Mesenchymal stem cell (in vitro differentiated cells and primary cell): ENCODE measurements at regions not wholly inside any gene's neighbourhood (a gene's known extent, or its start where the extent isn't known, plus 50 kb on each side); places are given as distances from the start of the nearest gene placed in this dataset.

Source experiments
- DNase-seq: peaks from one replicate; pipeline ENCODE4 v3.0.0-alpha.2; 2013
- H2AFZ ChIP-seq: one replicate; pipeline ENCODE4 v1.6.1; 2013; ENCODE audit warnings: low read depth, mild to moderate bottlenecking, control low read depth, inconsistent platforms, low read length, moderate library complexity
- H2AK5ac ChIP-seq: 2 replicates; pipeline ENCODE4 v1.6.1; 2013; ENCODE audit warnings: low read length, moderate library complexity, mild to moderate bottlenecking, inconsistent platforms; ENCODE audit not compliant: severe bottlenecking
- H2BK120ac ChIP-seq: one replicate; pipeline ENCODE4 v1.6.1; 2013; ENCODE audit warnings: low read depth, mild to moderate bottlenecking, inconsistent platforms, low read length, moderate library complexity
- H2BK12ac ChIP-seq, 2 experiments: one replicate each; pipeline ENCODE4 v1.6.1; 2013; ENCODE audit warnings: inconsistent platforms in 2 of 2, low read length in 2 of 2, mild to moderate bottlenecking in 2 of 2, moderate library complexity in 2 of 2, control low read depth in 1 of 2
- H2BK15ac ChIP-seq: one replicate; pipeline ENCODE4 v1.6.1; 2013; ENCODE audit warnings: mild to moderate bottlenecking, low read depth, inconsistent platforms; ENCODE audit not compliant: poor library complexity, severe bottlenecking
- H2BK5ac ChIP-seq: 2 replicates; pipeline ENCODE4 v1.6.1; 2013; ENCODE audit warnings: low read depth, mild to moderate bottlenecking, low read length, control low read depth, inconsistent platforms; ENCODE audit not compliant: poor library complexity, severe bottlenecking
- H3K14ac ChIP-seq, 2 experiments: one replicate each; pipeline ENCODE4 v1.6.1; 2013; ENCODE audit warnings: inconsistent platforms in 2 of 2, low read length in 2 of 2, control low read depth in 1 of 2, mild to moderate bottlenecking in 1 of 2, moderate library complexity in 1 of 2
- H3K18ac ChIP-seq, 2 experiments: one replicate each; pipeline ENCODE4 v1.6.1; 2013; ENCODE audit warnings: inconsistent platforms in 2 of 2, low read length in 2 of 2, control low read depth in 1 of 2, low read depth in 1 of 2, mild to moderate bottlenecking in 1 of 2
- H3K23ac ChIP-seq, 2 experiments: one replicate each; pipeline ENCODE4 v1.6.1; 2013; ENCODE audit warnings: inconsistent platforms in 2 of 2, low read length in 2 of 2, mild to moderate bottlenecking in 2 of 2, moderate library complexity in 2 of 2, control low read depth in 1 of 2
- H3K27ac ChIP-seq: 2 replicates; pipeline ENCODE4 v1.5.1; 2013; ENCODE audit warnings: mild to moderate bottlenecking, moderate library complexity, low read length, control low read depth, inconsistent platforms; ENCODE audit not compliant: poor library complexity, severe bottlenecking
- H3K27me3 ChIP-seq, 2 experiments: 2 replicates each; pipeline versions ENCODE4 v1.6.1 to v1.7.0; 2013; ENCODE audit warnings: low read length in 2 of 2, mild to moderate bottlenecking in 2 of 2, moderate library complexity in 2 of 2, control low read depth in 1 of 2, inconsistent platforms in 1 of 2; ENCODE audit not compliant: control insufficient read depth in 1 of 2, insufficient read depth in 1 of 2
- H3K36me3 ChIP-seq, 2 experiments: 2 replicates each; pipeline versions ENCODE4 v1.6.1 to v1.7.0; 2013; ENCODE audit warnings: low read length in 2 of 2, control low read depth in 1 of 2, inconsistent platforms in 1 of 2, low read depth in 1 of 2, mild to moderate bottlenecking in 1 of 2; ENCODE audit not compliant: insufficient read depth in 2 of 2, control insufficient read depth in 1 of 2
- H3K4ac ChIP-seq, 2 experiments: one replicate each; pipeline ENCODE4 v1.6.1; 2013; ENCODE audit warnings: inconsistent platforms in 2 of 2, low read length in 2 of 2, mild to moderate bottlenecking in 2 of 2, moderate library complexity in 2 of 2, control low read depth in 1 of 2, low read depth in 1 of 2
- H3K4me1 ChIP-seq: 2 replicates; pipeline ENCODE4 v1.6.1; 2013; ENCODE audit warnings: low read depth, low read length, control low read depth; ENCODE audit not compliant: control insufficient read depth, insufficient read depth
- H3K4me2 ChIP-seq: 2 replicates; pipeline ENCODE4 v1.6.1; 2013; ENCODE audit warnings: low read length, mild to moderate bottlenecking, inconsistent platforms; ENCODE audit not compliant: poor library complexity, severe bottlenecking
- H3K4me3 ChIP-seq, 2 experiments: 2 replicates each; pipeline versions ENCODE4 v1.5.1 to v1.7.0; 2013; ENCODE audit warnings: low read length in 2 of 2, mild to moderate bottlenecking in 2 of 2, control low read depth in 1 of 2, low read depth in 1 of 2; ENCODE audit not compliant: insufficient read depth in 1 of 2
- H3K79me1 ChIP-seq: replicated peaks from 2 replicates; pipeline ENCODE4 v1.6.1; 2013; ENCODE audit warnings: mild to moderate bottlenecking, control low read depth, low read length, inconsistent platforms; ENCODE audit not compliant: poor library complexity, severe bottlenecking
- H3K9ac ChIP-seq: 2 replicates; pipeline ENCODE4 v1.7.0; 2013; ENCODE audit warnings: mild to moderate bottlenecking, low read length, moderate library complexity
- H3K9me3 ChIP-seq: 2 replicates; pipeline ENCODE4 v1.7.0; 2013; ENCODE audit warnings: mild to moderate bottlenecking, low read length; ENCODE audit not compliant: control insufficient read depth
- H4K8ac ChIP-seq: one replicate; pipeline ENCODE4 v1.6.1; 2013; ENCODE audit warnings: inconsistent platforms, mild to moderate bottlenecking, low read length, moderate library complexity
- H4K91ac ChIP-seq: one replicate; pipeline ENCODE4 v1.6.1; 2013; ENCODE audit warnings: mild to moderate bottlenecking, low read length, inconsistent platforms
- WGBS: methylation state at CpG from one replicate; pipeline ENCODE4 v1.1.7; 2013; ENCODE audit warnings: mixed read lengths; 5-methylcytosine and 5-hydroxymethylcytosine counted together

DNA sequence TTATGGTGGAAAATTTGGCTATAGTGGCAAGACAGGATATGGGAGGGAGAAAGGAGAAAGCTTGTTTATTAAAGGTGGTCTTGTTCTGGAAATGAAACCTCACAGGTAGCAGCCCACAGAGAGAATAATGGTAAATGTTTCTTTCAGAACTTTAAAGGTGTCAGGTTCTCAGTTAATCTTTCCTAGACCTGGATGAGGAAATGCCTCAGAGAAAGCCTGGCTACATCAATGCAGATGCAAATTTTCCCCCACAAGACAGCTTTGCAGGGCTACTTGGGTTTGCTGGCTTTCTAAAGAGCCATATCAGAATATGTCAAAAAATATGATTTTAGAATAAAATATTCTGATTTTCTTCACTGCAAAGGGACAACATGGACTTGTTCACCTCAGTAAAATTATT lies 715.0 kb downstream of the FAM133A start:
- H3K23ac ChIP-seq, result no peak overlapping the region
- DNase-seq, result no peak
- H3K4me2 ChIP-seq, result no peak overlapping the region
- no peak overlapping the region for H3K14ac ChIP-seq
- H2AK5ac ChIP-seq, result no peak overlapping the region
- H3K18ac ChIP-seq, result no peak overlapping the region
- H3K4me1 ChIP-seq, result no peaks in the 10 kb centered on the region
- H3K4ac ChIP-seq, result no peak overlapping the region
- no peaks in the 10 kb centered on the region for H3K27me3 ChIP-seq
- H3K36me3 ChIP-seq, result no peaks in the 10 kb centered on the region
- H4K91ac ChIP-seq, result no peak overlapping the region
- H2BK12ac ChIP-seq, result no peak overlapping the region
- H3K9me3 ChIP-seq, result peaks cover 3% of the 10 kb centered on the region
- no peak overlapping the region for H3K9ac ChIP-seq
- H2BK15ac ChIP-seq, result no peak overlapping the region
- H3K27ac ChIP-seq, result no peak overlapping the region
- H3K79me1 ChIP-seq, result no peaks in the 10 kb centered on the region
- no peak overlapping the region for H4K8ac ChIP-seq
- H2AFZ ChIP-seq, result no peak overlapping the region
- H2BK120ac ChIP-seq, result no peak overlapping the region
- H2BK5ac ChIP-seq, result no peak overlapping the region
- no peak overlapping the region for H3K4me3 ChIP-seq

DNA sequence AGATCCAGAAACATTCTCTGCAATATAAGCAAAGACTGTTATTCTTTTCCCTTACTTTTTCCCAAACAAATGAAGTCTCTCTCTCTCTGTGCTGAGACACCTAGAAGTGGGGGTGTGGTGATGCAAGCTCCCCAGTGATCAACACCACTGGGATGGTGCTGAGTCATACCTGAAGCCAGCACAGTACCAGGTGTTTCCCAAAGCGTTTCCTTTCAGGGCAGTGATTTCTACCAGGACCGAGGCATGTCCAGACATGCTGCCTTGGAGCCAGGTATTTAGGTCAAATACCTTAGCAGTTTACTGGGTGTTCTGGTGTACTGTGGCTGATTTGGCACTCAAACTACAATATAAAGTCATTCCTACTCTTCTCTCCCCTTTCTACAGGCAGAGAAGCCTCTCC lies 726.5 kb downstream of the FAM133A start:
- no peak for DNase-seq
- Histone ChIP-seq H2AFZ (no peak overlapping the region), H3K4ac (no peak overlapping the region), H2BK12ac (no peak overlapping the region), H3K4me3 (no peak overlapping the region), H2BK5ac (no peak overlapping the region), H3K23ac (no peak overlapping the region), H3K18ac (no peak overlapping the region), H3K27me3 (no peaks in the 10 kb centered on the region), H3K14ac (no peak overlapping the region), H4K8ac (no peak overlapping the region), H3K9ac (no peak overlapping the region), H2BK15ac (no peak overlapping the region), H4K91ac (no peak overlapping the region), H3K36me3 (no peaks in the 10 kb centered on the region), H2AK5ac (no peak overlapping the region), H3K4me2 (no peak overlapping the region), H2BK120ac (no peak overlapping the region), H3K27ac (no peak overlapping the region), H3K4me1 (no peaks in the 10 kb centered on the region), H3K9me3 (peaks cover 15% of the 10 kb centered on the region), H3K79me1 (no peaks in the 10 kb centered on the region)
- 48% methylated on average over 2 of the region's 2 CpGs for WGBS

DNA sequence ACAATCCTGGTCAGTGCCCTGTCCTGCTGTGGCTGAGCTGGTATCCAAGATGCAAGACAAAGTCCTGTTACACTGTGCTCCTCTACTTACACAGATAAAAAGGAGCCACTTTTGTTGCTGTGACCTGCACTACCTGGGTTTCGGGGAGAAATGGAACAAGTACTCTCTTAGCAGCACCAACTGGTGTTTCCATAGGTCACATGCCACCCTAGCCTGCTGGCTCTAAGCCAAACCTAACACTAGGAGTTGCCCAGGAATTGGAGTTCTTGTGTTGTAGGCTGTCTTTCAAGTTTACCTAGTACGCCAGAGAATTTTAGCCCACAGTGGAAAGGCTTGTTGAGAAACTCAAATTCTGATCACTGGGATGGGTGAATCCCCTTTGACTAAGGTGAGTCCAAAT lies 727.4 kb downstream of the FAM133A start:
- WGBS, result 91% methylated on average over 1 of the region's 2 CpGs

DNA sequence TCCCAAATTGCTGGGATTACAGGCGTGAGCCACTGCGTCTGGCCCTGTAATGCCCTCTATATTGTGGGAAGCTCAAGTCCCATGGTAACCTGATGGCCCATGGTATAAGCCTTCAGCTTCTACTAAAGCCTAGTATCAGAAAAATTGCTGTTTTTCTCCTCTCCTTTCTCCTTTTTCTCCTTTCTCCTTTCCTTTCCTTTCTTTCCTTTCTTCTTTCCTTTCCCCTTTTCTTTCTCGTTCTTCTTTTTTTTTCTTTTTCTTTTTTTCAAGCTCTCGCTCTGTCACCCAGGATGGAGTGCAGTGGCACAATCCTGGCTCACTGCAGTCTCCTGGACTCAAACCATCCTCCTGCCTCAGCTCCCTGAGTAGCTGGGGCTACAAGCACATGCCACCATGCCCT lies 740.7 kb downstream of the FAM133A start:
- Histone ChIP-seq H4K8ac (no peak overlapping the region), H2BK5ac (no peak overlapping the region), H3K18ac (no peak overlapping the region), H3K79me1 (no peaks in the 10 kb centered on the region), H4K91ac (no peak overlapping the region), H3K36me3 (no peaks in the 10 kb centered on the region), H3K27ac (no peak overlapping the region), H3K9ac (no peak overlapping the region), H3K14ac (no peak overlapping the region), H3K4me1 (no peaks in the 10 kb centered on the region), H2BK15ac (no peak overlapping the region), H2AFZ (no peak overlapping the region), H3K27me3 (no peaks in the 10 kb centered on the region), H3K9me3 (no peaks in the 10 kb centered on the region), H3K4me3 (no peak overlapping the region), H3K4me2 (no peak overlapping the region), H2BK120ac (no peak overlapping the region), H3K23ac (no peak overlapping the region), H2BK12ac (no peak overlapping the region), H2AK5ac (no peak overlapping the region), H3K4ac (no peak overlapping the region)
- DNase-seq, result no peak
- 81% methylated on average over 4 of the region's 4 CpGs for WGBS

More for the DNA sequence above, 727.4 kb downstream of the FAM133A start:
- Histone ChIP-seq H3K27me3 (no peaks in the 10 kb centered on the region), H4K8ac (no peak overlapping the region), H3K4me3 (no peak overlapping the region), H3K4me2 (no peak overlapping the region), H3K18ac (no peak overlapping the region), H3K4me1 (no peaks in the 10 kb centered on the region), H3K9me3 (peaks cover 15% of the 10 kb centered on the region), H3K36me3 (no peaks in the 10 kb centered on the region), H3K4ac (no peak overlapping the region), H3K14ac (no peak overlapping the region), H3K79me1 (no peaks in the 10 kb centered on the region), H2BK12ac (no peak overlapping the region), H2AK5ac (no peak overlapping the region), H3K27ac (no peak overlapping the region), H3K23ac (no peak overlapping the region), H2BK120ac (no peak overlapping the region), H4K91ac (no peak overlapping the region), H2BK15ac (no peak overlapping the region), H2AFZ (no peak overlapping the region), H2BK5ac (no peak overlapping the region), H3K9ac (no peak overlapping the region)
- no peak for DNase-seq
